Astrocyte (in vitro differentiated cells and primary cell): ENCODE measurements at regions not wholly inside any gene's neighbourhood (a gene's known extent, or its start where the extent isn't known, plus 50 kb on each side); places are given as distances from the start of the nearest gene placed in this dataset.

Experiments used
- EZH2 ChIP-seq: IDR thresholded peaks from 2 replicates; pipeline ENCODE4 v1.6.1; 2012; ENCODE audit warnings: mild to moderate bottlenecking, low read length, inconsistent platforms; ENCODE audit not compliant: insufficient read depth
- TF ChIP-seq, protein P1 (sequence below): IDR thresholded peaks from 2 replicates; pipeline ENCODE4 v1.5.1; 2011; ENCODE audit warnings: low read depth, mild to moderate bottlenecking, inconsistent platforms, low read length, moderate library complexity; ENCODE audit not compliant: insufficient read depth

DNA sequence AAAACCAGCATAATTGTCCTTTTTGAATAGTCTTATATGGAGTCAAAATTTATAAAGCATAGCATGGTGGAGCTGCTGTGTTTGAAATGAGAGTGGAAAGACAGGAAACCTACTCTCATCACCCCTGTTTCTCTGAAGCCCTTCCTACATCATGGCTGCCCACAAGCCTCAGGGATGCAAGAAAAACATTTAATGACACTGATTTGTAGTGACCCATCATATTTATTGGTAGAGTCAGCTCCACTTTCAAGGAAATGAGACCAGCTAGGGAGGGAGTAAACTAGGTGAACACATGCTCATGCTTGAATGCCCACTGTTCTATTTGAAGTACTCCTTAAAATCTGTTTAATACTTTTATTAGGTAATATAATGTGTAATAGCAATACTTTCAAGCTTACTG is 494.3 kb upstream of the KCNMB2 start:
- TF ChIP-seq, protein P1, sequence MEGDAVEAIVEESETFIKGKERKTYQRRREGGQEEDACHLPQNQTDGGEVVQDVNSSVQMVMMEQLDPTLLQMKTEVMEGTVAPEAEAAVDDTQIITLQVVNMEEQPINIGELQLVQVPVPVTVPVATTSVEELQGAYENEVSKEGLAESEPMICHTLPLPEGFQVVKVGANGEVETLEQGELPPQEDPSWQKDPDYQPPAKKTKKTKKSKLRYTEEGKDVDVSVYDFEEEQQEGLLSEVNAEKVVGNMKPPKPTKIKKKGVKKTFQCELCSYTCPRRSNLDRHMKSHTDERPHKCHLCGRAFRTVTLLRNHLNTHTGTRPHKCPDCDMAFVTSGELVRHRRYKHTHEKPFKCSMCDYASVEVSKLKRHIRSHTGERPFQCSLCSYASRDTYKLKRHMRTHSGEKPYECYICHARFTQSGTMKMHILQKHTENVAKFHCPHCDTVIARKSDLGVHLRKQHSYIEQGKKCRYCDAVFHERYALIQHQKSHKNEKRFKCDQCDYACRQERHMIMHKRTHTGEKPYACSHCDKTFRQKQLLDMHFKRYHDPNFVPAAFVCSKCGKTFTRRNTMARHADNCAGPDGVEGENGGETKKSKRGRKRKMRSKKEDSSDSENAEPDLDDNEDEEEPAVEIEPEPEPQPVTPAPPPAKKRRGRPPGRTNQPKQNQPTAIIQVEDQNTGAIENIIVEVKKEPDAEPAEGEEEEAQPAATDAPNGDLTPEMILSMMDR, result no peak
- no peak for TF ChIP-seq EZH2
